ENCODE measurements at regions not wholly inside any gene's neighbourhood (a gene's known extent, or its start where the extent isn't known, plus 50 kb on each side); places are given as distances from the start of the nearest gene placed in this dataset.

GRCh38 chr4:144411119-144411518, 234.8 kb upstream of the HHIP start:
- Mint-ChIP-seq H3K27me3 (ENCODE audit: insufficient read depth, low read depth, poor library complexity) (peaks cover 2% of the 10 kb centered on the region), H3K36me3 (ENCODE audit: low read depth) (no peaks in the 10 kb centered on the region), H3K27ac (no peak overlapping the region), H3K4me3 (no peak overlapping the region), H3K9me3 (no peaks in the 10 kb centered on the region), H3K4me1 (no peaks in the 10 kb centered on the region)
- Histone ChIP-seq H3K27me3 (ENCODE audit: insufficient read depth) (no peaks in the 10 kb centered on the region), H4K20me1 (replicated peaks; ENCODE audit: insufficient read depth) (no peaks in the 10 kb centered on the region), H3K27ac (ENCODE audit: low read depth) (no peak overlapping the region), H3K4me2 (no peak overlapping the region), H3K36me3 (ENCODE audit: insufficient read depth) (no peaks in the 10 kb centered on the region), H3F3A (replicated peaks; ENCODE audit: low read depth) (no peaks in the 10 kb centered on the region), H3K4me3 (no peak overlapping the region), H3K79me2 (replicated peaks; ENCODE audit: insufficient read depth) (no peaks in the 10 kb centered on the region), H3K4me1 (ENCODE audit: insufficient read depth) (0 out of 2 replicates have a peak, but pooled peaks cover 4% of the 10 kb centered on the region), H2AFZ (no peak overlapping the region), H3K9me2 (ENCODE audit: insufficient read depth) (no peaks in the 10 kb centered on the region)
- TF ChIP-seq POLR2AphosphoS5 (IDR thresholded peaks at IDR 0.05; ENCODE audit: low read depth) = no peak
- TF ChIP-seq, protein P1, sequence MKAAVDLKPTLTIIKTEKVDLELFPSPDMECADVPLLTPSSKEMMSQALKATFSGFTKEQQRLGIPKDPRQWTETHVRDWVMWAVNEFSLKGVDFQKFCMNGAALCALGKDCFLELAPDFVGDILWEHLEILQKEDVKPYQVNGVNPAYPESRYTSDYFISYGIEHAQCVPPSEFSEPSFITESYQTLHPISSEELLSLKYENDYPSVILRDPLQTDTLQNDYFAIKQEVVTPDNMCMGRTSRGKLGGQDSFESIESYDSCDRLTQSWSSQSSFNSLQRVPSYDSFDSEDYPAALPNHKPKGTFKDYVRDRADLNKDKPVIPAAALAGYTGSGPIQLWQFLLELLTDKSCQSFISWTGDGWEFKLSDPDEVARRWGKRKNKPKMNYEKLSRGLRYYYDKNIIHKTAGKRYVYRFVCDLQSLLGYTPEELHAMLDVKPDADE (IDR thresholded peaks at IDR 0.05) = no peak
- no peak for TF ChIP-seq JUNB (IDR thresholded peaks at IDR 0.05; ENCODE audit: unreplicated experiment)
- TF ChIP-seq ZNF331 (CRISPR knock-in tag; IDR thresholded peaks at IDR 0.05; ENCODE audit: low read depth) = no peak
- no peak for TF ChIP-seq CREB1 (CRISPR knock-in tag; IDR thresholded peaks at IDR 0.05; ENCODE audit: low read depth)
- no peak for TF ChIP-seq EZH2phosphoT487 (IDR thresholded peaks at IDR 0.05; ENCODE audit: unreplicated experiment)
- no peak for TF ChIP-seq STAT1 (IDR thresholded peaks at IDR 0.05; ENCODE audit: unreplicated experiment)
- no peak for TF ChIP-seq EZH2 (IDR thresholded peaks at IDR 0.05; ENCODE audit: low read depth, unreplicated experiment)
- no peak for TF ChIP-seq ZNF462 (CRISPR knock-in tag; IDR thresholded peaks at IDR 0.05)
- no peak for TF ChIP-seq REST (IDR thresholded peaks at IDR 0.05; ENCODE audit: unreplicated experiment)
- no peak for TF ChIP-seq NANOG (IDR thresholded peaks at IDR 0.05; ENCODE audit: borderline replicate concordance)
- no peak for TF ChIP-seq ZNF114 (CRISPR knock-in tag; IDR thresholded peaks at IDR 0.05)
- TF ChIP-seq, protein P2, sequence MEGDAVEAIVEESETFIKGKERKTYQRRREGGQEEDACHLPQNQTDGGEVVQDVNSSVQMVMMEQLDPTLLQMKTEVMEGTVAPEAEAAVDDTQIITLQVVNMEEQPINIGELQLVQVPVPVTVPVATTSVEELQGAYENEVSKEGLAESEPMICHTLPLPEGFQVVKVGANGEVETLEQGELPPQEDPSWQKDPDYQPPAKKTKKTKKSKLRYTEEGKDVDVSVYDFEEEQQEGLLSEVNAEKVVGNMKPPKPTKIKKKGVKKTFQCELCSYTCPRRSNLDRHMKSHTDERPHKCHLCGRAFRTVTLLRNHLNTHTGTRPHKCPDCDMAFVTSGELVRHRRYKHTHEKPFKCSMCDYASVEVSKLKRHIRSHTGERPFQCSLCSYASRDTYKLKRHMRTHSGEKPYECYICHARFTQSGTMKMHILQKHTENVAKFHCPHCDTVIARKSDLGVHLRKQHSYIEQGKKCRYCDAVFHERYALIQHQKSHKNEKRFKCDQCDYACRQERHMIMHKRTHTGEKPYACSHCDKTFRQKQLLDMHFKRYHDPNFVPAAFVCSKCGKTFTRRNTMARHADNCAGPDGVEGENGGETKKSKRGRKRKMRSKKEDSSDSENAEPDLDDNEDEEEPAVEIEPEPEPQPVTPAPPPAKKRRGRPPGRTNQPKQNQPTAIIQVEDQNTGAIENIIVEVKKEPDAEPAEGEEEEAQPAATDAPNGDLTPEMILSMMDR (conservative IDR thresholded peaks at IDR 0.05; ENCODE audit: low read depth in 2 of 2) = no peak
- ATAC-seq (no peak), DNase-seq (ENCODE audit: low spot score) (no peak)
